ENCODE measurements at regions not wholly inside any gene's neighbourhood (a gene's known extent, or its start where the extent isn't known, plus 50 kb on each side); places are given as distances from the start of the nearest gene placed in this dataset.
A peak's percentile ranks its signal among the peaks of the same experiment; 100 is the strongest.

- no peak for DNase-seq (ENCODE audit: low read depth)
These were observed 353.1 kb upstream of the ALCAM start for GRCh38 chr3:105013657-105014056.

GRCh38 chr3:105014631-105015030, 352.1 kb upstream of the ALCAM start:
- peak; percentile 48 for DNase-seq (ENCODE audit: low read depth)

GRCh38 chr3:105022813-105023212, 343.9 kb upstream of the ALCAM start:
- no peak for DNase-seq (ENCODE audit: low read depth)

GRCh38 chr3:105030211-105030610, 336.5 kb upstream of the ALCAM start:
- DNase-seq (ENCODE audit: low read depth), result no peak

GRCh38 chr3:105032541-105032940, 334.2 kb upstream of the ALCAM start:
- no peak for DNase-seq (ENCODE audit: low read depth)

GRCh38 chr3:105033081-105033480, 333.6 kb upstream of the ALCAM start:
- DNase-seq (ENCODE audit: low read depth), result no peak

GRCh38 chr3:105039004-105039403, 327.7 kb upstream of the ALCAM start:
- no peak for DNase-seq (ENCODE audit: low read depth)

GRCh38 chr3:105040026-105040622, 326.6 kb upstream of the ALCAM start:
- peak; percentile 16 for DNase-seq (ENCODE audit: low read depth)

GRCh38 chr3:105042586-105042985, 324.1 kb upstream of the ALCAM start:
- no peak for DNase-seq (ENCODE audit: low read depth)

- no peak for DNase-seq (ENCODE audit: low read depth)
These were observed 315.6 kb upstream of the ALCAM start for GRCh38 chr3:105051111-105051510.

- no peak for DNase-seq (ENCODE audit: low read depth)
These were observed 314.7 kb upstream of the ALCAM start for GRCh38 chr3:105051972-105052371.

GRCh38 chr3:105062853-105063252, 303.9 kb upstream of the ALCAM start:
- peak; percentile 26 for DNase-seq (ENCODE audit: low read depth)

- no peak for DNase-seq (ENCODE audit: low read depth)
These were observed 300.5 kb upstream of the ALCAM start for GRCh38 chr3:105065895-105066839.

- DNase-seq (ENCODE audit: low read depth), result no peak
These were observed 299.3 kb upstream of the ALCAM start for GRCh38 chr3:105067361-105067760.

- DNase-seq (ENCODE audit: low read depth), result no peak
These were observed 289.5 kb upstream of the ALCAM start for GRCh38 chr3:105077060-105077822.

- no peak for DNase-seq (ENCODE audit: low read depth)
These were observed 282.8 kb upstream of the ALCAM start for GRCh38 chr3:105083945-105084344.

- no peak for DNase-seq (ENCODE audit: low read depth)
These were observed 281.2 kb upstream of the ALCAM start for GRCh38 chr3:105085506-105085905.

GRCh38 chr3:105093371-105094252, 273.1 kb upstream of the ALCAM start:
- DNase-seq (ENCODE audit: low read depth), result no peak

- DNase-seq (ENCODE audit: low read depth), result no peak
These were observed 272.1 kb upstream of the ALCAM start for GRCh38 chr3:105094588-105094987.

- DNase-seq (ENCODE audit: low read depth), result no peak
These were observed 270.6 kb upstream of the ALCAM start for GRCh38 chr3:105096071-105096470.

GRCh38 chr3:105101603-105102002, 265.1 kb upstream of the ALCAM start:
- no peak for DNase-seq (ENCODE audit: low read depth)

GRCh38 chr3:105103139-105103538, 263.6 kb upstream of the ALCAM start:
- no peak for DNase-seq (ENCODE audit: low read depth)
